ENCODE measurements at regions not wholly inside any gene's neighbourhood (a gene's known extent, or its start where the extent isn't known, plus 50 kb on each side); places are given as distances from the start of the nearest gene placed in this dataset.

DNA sequence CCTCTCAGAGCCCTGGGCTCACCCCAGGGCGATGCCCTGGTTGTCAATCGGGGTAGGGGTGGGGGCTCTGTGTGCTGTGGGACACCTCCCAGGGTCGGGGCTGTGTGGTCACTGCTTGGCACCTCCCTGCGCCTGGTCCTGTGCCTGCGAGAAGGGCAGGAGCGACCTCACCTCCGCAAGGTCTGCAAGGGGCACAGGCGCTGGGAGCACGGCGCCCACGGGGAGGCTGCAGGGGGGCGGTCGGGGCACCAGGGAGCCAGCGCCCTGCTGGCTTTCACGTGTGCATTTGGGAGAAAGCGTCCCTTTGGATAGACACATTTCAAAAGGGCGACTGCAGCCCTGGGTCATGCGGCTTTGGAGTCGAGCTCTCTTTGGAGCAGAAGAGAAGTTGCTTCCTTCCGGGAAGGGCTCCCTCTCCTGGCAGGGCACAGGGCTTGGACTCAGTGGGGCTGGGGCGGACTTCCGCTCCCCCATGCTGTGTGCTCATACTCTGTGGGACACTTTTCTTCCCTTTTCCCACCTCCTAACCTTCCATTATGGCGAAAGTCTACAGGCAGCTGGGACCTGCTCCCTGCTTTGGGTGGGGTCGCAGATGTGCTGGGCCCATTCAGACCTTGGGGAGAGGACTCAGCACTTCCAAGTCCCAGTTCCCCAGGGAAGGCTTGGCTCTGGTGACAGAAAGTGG is 52.9 kb upstream of the SLC28A3 start:
- Mint-ChIP-seq H3K27me3 (ENCODE audit: unreplicated experiment) (peaks cover 15% of the 10 kb centered on the region), H3K4me3 (ENCODE audit: unreplicated experiment) (no peak overlapping the region), H3K9me3 (ENCODE audit: unreplicated experiment) (no peaks in the 10 kb centered on the region), H3K27ac (ENCODE audit: unreplicated experiment) (no peak overlapping the region), H3K4me1 (ENCODE audit: unreplicated experiment) (peaks cover 17% of the 10 kb centered on the region), H3K36me3 (ENCODE audit: unreplicated experiment) (no peaks in the 10 kb centered on the region)
- no peak for DNase-seq (ENCODE audit: extremely low spot score, unreplicated experiment)
- TF ChIP-seq, protein P1, sequence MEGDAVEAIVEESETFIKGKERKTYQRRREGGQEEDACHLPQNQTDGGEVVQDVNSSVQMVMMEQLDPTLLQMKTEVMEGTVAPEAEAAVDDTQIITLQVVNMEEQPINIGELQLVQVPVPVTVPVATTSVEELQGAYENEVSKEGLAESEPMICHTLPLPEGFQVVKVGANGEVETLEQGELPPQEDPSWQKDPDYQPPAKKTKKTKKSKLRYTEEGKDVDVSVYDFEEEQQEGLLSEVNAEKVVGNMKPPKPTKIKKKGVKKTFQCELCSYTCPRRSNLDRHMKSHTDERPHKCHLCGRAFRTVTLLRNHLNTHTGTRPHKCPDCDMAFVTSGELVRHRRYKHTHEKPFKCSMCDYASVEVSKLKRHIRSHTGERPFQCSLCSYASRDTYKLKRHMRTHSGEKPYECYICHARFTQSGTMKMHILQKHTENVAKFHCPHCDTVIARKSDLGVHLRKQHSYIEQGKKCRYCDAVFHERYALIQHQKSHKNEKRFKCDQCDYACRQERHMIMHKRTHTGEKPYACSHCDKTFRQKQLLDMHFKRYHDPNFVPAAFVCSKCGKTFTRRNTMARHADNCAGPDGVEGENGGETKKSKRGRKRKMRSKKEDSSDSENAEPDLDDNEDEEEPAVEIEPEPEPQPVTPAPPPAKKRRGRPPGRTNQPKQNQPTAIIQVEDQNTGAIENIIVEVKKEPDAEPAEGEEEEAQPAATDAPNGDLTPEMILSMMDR (IDR thresholded peaks at IDR 0.05), result no peak

DNA sequence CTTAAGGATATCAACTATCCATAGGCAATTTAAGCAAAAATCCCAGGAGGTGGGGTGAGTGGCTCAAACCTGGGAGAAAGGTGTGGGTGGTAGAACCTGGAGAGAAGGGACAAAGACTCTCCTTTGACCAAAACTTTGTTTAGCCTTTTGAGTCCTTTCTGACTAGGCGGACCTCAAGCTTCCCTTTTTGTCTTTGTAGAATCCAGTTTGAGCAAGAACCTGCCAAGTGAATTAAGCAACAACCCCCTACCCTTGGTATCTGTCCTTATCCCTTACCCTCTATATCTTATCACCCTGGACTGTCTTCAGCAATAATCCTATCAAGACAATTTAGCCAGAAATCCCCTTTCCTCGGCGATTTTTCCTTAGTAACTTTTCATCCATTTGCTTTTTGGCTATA is 53.5 kb upstream of the SLC28A3 start:
- H3K27ac Mint-ChIP-seq (ENCODE audit: unreplicated experiment), result no peak overlapping the region
- no peaks in the 10 kb centered on the region for H3K9me3 Mint-ChIP-seq (ENCODE audit: unreplicated experiment)
- H3K27me3 Mint-ChIP-seq (ENCODE audit: unreplicated experiment), result peaks cover 15% of the 10 kb centered on the region
- TF ChIP-seq, protein P1 (IDR thresholded peaks at IDR 0.05), result no peak
- H3K4me1 Mint-ChIP-seq (ENCODE audit: unreplicated experiment), result peaks cover 17% of the 10 kb centered on the region
- no peak overlapping the region for H3K4me3 Mint-ChIP-seq (ENCODE audit: unreplicated experiment)
- H3K36me3 Mint-ChIP-seq (ENCODE audit: unreplicated experiment), result no peaks in the 10 kb centered on the region
- DNase-seq (ENCODE audit: extremely low spot score, unreplicated experiment), result no peak

DNA sequence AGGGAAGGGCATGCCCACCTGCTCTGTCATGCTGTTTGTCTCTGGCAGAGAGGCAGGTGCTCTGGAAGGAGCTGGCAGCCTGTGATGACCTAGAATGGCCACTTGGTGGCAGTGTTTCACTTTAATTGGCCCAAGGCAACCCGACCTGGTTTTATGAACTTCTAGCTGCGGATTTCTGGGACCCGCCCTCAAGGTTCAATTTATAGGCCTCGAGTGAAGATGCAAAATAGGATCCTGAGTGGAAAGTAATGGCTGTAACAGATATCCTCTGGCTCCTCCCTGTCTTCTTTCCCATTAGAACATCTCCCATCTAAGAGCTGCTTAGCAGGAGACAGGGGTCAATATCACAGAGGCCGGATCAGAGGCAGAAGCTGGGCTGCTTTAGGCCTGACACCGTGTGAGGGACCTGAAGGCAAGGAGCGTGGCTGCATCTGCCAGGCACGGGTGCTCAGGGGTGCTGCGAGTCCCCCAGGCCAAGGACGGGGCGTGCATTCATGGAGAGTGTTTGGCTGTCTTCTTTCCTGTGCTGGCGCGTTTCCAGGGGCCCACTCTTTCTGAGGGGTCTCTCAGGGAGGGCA is 56.7 kb upstream of the SLC28A3 start:
- H3K27ac Mint-ChIP-seq (ENCODE audit: unreplicated experiment), result no peak overlapping the region
- peaks cover 15% of the 10 kb centered on the region for H3K27me3 Mint-ChIP-seq (ENCODE audit: unreplicated experiment)
- DNase-seq (ENCODE audit: extremely low spot score, unreplicated experiment), result no peak
- TF ChIP-seq, protein P1 (IDR thresholded peaks at IDR 0.05), result peak; percentile 93
- no peak overlapping the region for H3K4me3 Mint-ChIP-seq (ENCODE audit: unreplicated experiment)
- no peaks in the 10 kb centered on the region for H3K36me3 Mint-ChIP-seq (ENCODE audit: unreplicated experiment)
- H3K9me3 Mint-ChIP-seq (ENCODE audit: unreplicated experiment), result no peaks in the 10 kb centered on the region
- H3K4me1 Mint-ChIP-seq (ENCODE audit: unreplicated experiment), result peaks cover 13% of the 10 kb centered on the region

DNA sequence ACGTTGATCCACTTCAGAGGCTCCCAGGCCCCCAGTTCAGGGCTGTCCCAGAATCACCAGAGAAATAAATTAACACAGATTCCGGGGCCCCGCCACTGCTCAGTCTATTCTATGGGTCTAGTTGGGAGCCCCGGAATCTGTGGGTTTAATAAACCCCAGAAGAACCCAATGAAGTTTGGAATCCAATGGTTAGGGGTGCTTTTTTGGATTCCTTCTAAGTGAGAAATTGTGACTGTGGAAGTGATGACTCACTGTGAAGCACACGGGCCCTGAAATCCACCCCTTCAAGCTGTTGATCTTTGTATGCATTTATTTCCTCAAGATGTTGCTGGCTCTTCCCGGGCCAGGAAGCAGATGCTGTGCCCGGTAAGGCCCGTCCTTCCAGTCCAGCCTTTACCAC is 57.3 kb upstream of the SLC28A3 start:
- TF ChIP-seq, protein P1 (IDR thresholded peaks at IDR 0.05), result no peak
- H3K4me1 Mint-ChIP-seq (ENCODE audit: unreplicated experiment), result peaks cover 13% of the 10 kb centered on the region
- H3K27ac Mint-ChIP-seq (ENCODE audit: unreplicated experiment), result no peak overlapping the region
- H3K4me3 Mint-ChIP-seq (ENCODE audit: unreplicated experiment), result no peak overlapping the region
- peaks cover 15% of the 10 kb centered on the region for H3K27me3 Mint-ChIP-seq (ENCODE audit: unreplicated experiment)
- DNase-seq (ENCODE audit: extremely low spot score, unreplicated experiment), result no peak
- H3K36me3 Mint-ChIP-seq (ENCODE audit: unreplicated experiment), result no peaks in the 10 kb centered on the region
- H3K9me3 Mint-ChIP-seq (ENCODE audit: unreplicated experiment), result no peaks in the 10 kb centered on the region

DNA sequence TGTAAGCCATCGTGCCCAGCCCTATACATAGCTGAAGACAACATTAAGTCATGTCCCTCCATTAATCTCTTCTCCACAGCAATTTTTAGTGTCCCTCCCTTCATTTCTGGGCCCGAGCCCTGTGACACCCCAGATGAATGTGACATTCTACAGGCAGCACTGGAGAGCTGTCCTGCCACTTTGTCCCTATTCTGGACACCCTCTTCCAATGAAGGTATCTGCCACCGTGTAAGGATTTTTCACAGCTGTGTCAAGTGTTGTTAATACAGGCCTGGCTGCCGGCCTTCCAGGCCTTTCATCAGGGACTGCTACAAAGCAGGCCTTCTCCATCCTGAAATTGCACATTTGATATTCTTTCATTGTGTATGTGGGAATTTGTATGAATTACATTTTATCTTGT is 62.0 kb upstream of the SLC28A3 start:
- Mint-ChIP-seq H3K36me3 (ENCODE audit: unreplicated experiment) (no peaks in the 10 kb centered on the region), H3K27ac (ENCODE audit: unreplicated experiment) (no peak overlapping the region), H3K9me3 (ENCODE audit: unreplicated experiment) (no peaks in the 10 kb centered on the region), H3K4me3 (ENCODE audit: unreplicated experiment) (no peak overlapping the region), H3K4me1 (ENCODE audit: unreplicated experiment) (peaks cover 8% of the 10 kb centered on the region), H3K27me3 (ENCODE audit: unreplicated experiment) (peaks cover 3% of the 10 kb centered on the region)
- no peak for DNase-seq (ENCODE audit: extremely low spot score, unreplicated experiment)
- TF ChIP-seq, protein P1 (IDR thresholded peaks at IDR 0.05), result no peak
